MG63 (cell line): ENCODE measurements at regions not wholly inside any gene's neighbourhood (a gene's known extent, or its start where the extent isn't known, plus 50 kb on each side); places are given as distances from the start of the nearest gene placed in this dataset.

Experiments
- DNase-seq: peaks from one replicate; pipeline ENCODE4 v3.0.0-alpha.2; 2020
- H3K27me3 ChIP-seq: fragments of 250-450 bp; sonication (Bioruptor Pico); 2 replicates; pipeline ENCODE4 v1.5.1; 2020; ENCODE audit warnings: mild to moderate bottlenecking, moderate library complexity
- H3K36me3 ChIP-seq: fragments of 250-450 bp; sonication (Bioruptor Pico); 2 replicates; pipeline ENCODE4 v1.5.1; 2020; ENCODE audit warnings: mild to moderate bottlenecking, moderate library complexity
- H3K4me3 ChIP-seq: fragments of 250-450 bp; sonication (Bioruptor Pico); 2 replicates; pipeline ENCODE4 v1.5.1; 2020; ENCODE audit warnings: mild to moderate bottlenecking, moderate library complexity
- H3K9me3 ChIP-seq: fragments of 250-450 bp; sonication (Bioruptor Pico); 2 replicates; pipeline ENCODE4 v1.5.1; 2020; ENCODE audit warnings: mild to moderate bottlenecking, moderate library complexity

GRCh38 chr3:145936971-145937370, 224.0 kb downstream of the PLOD2 start:
- no peak for DNase-seq
- Histone ChIP-seq H3K4me3 (no peak overlapping the region), H3K9me3 (no peaks in the 10 kb centered on the region), H3K36me3 (no peaks in the 10 kb centered on the region), H3K27me3 (no peaks in the 10 kb centered on the region)

- Histone ChIP-seq H3K4me3 (no peak overlapping the region), H3K27me3 (no peaks in the 10 kb centered on the region), H3K9me3 (no peaks in the 10 kb centered on the region), H3K36me3 (no peaks in the 10 kb centered on the region)
- no peak for DNase-seq
Measured at GRCh38 chr3:145939431-145939830, 221.6 kb downstream of the PLOD2 start.

GRCh38 chr3:145942052-145942451, 218.9 kb downstream of the PLOD2 start:
- Histone ChIP-seq H3K36me3 (no peaks in the 10 kb centered on the region), H3K27me3 (no peaks in the 10 kb centered on the region), H3K9me3 (no peaks in the 10 kb centered on the region), H3K4me3 (no peak overlapping the region)
- DNase-seq = no peak

- no peak for DNase-seq
- no peaks in the 10 kb centered on the region for H3K36me3 ChIP-seq
- H3K27me3 ChIP-seq = no peaks in the 10 kb centered on the region
- no peak overlapping the region for H3K4me3 ChIP-seq
- 0 out of 2 replicates have a peak, but pooled peaks cover 2% of the 10 kb centered on the region for H3K9me3 ChIP-seq
Measured at GRCh38 chr3:145943952-145944351, 217.0 kb downstream of the PLOD2 start.

- Histone ChIP-seq H3K9me3 (0 out of 2 replicates have a peak, but pooled peaks cover 2% of the 10 kb centered on the region), H3K4me3 (no peak overlapping the region), H3K36me3 (no peaks in the 10 kb centered on the region), H3K27me3 (no peaks in the 10 kb centered on the region)
- no peak for DNase-seq
Measured at GRCh38 chr3:145951441-145951840, 209.5 kb downstream of the PLOD2 start.

GRCh38 chr3:145952536-145952935, 208.4 kb downstream of the PLOD2 start:
- Histone ChIP-seq H3K27me3 (no peaks in the 10 kb centered on the region), H3K9me3 (0 out of 2 replicates have a peak, but pooled peaks cover 2% of the 10 kb centered on the region), H3K4me3 (no peak overlapping the region), H3K36me3 (no peaks in the 10 kb centered on the region)
- peak; percentile 2 for DNase-seq

- no peaks in the 10 kb centered on the region for H3K27me3 ChIP-seq
- no peak for DNase-seq
- H3K4me3 ChIP-seq = no peak overlapping the region
- 0 out of 2 replicates have a peak, but pooled peaks cover 2% of the 10 kb centered on the region for H3K9me3 ChIP-seq
- no peaks in the 10 kb centered on the region for H3K36me3 ChIP-seq
Measured at GRCh38 chr3:145953316-145953715, 207.7 kb downstream of the PLOD2 start.

GRCh38 chr3:145959457-145960088, 201.4 kb downstream of the PLOD2 start:
- no peaks in the 10 kb centered on the region for H3K36me3 ChIP-seq
- H3K4me3 ChIP-seq = no peak overlapping the region
- DNase-seq = no peak
- no peaks in the 10 kb centered on the region for H3K27me3 ChIP-seq
- H3K9me3 ChIP-seq = no peaks in the 10 kb centered on the region

- no peak overlapping the region for H3K4me3 ChIP-seq
- DNase-seq = no peak
- H3K36me3 ChIP-seq = no peaks in the 10 kb centered on the region
- no peaks in the 10 kb centered on the region for H3K9me3 ChIP-seq
- H3K27me3 ChIP-seq = no peaks in the 10 kb centered on the region
Measured at GRCh38 chr3:145963111-145963510, 197.9 kb downstream of the PLOD2 start.

GRCh38 chr3:145967043-145967442, 193.9 kb downstream of the PLOD2 start:
- Histone ChIP-seq H3K36me3 (no peaks in the 10 kb centered on the region), H3K4me3 (no peak overlapping the region), H3K27me3 (no peaks in the 10 kb centered on the region), H3K9me3 (no peaks in the 10 kb centered on the region)
- DNase-seq = no peak

- Histone ChIP-seq H3K9me3 (no peaks in the 10 kb centered on the region), H3K27me3 (no peaks in the 10 kb centered on the region), H3K36me3 (no peaks in the 10 kb centered on the region), H3K4me3 (no peak overlapping the region)
- no peak for DNase-seq
Measured at GRCh38 chr3:145971186-145971585, 189.8 kb downstream of the PLOD2 start.

GRCh38 chr3:145972851-145973250, 188.1 kb downstream of the PLOD2 start:
- Histone ChIP-seq H3K9me3 (no peaks in the 10 kb centered on the region), H3K4me3 (no peak overlapping the region), H3K36me3 (no peaks in the 10 kb centered on the region), H3K27me3 (no peaks in the 10 kb centered on the region)
- no peak for DNase-seq

- H3K36me3 ChIP-seq = no peaks in the 10 kb centered on the region
- no peak overlapping the region for H3K4me3 ChIP-seq
- no peak for DNase-seq
- no peaks in the 10 kb centered on the region for H3K9me3 ChIP-seq
- no peaks in the 10 kb centered on the region for H3K27me3 ChIP-seq
Measured at GRCh38 chr3:145981056-145981455, 179.9 kb downstream of the PLOD2 start.

GRCh38 chr3:145983101-145983500, 177.9 kb downstream of the PLOD2 start:
- DNase-seq = no peak
- Histone ChIP-seq H3K9me3 (no peaks in the 10 kb centered on the region), H3K27me3 (no peaks in the 10 kb centered on the region), H3K4me3 (no peak overlapping the region), H3K36me3 (no peaks in the 10 kb centered on the region)
